Esophagus (tissue), 2 donors: ENCODE measurements at regions not wholly inside any gene's neighbourhood (a gene's known extent, or its start where the extent isn't known, plus 50 kb on each side); places are given as distances from the start of the nearest gene placed in this dataset.

ENCODE experiments used
- H3K27ac ChIP-seq, 2 donors: one replicate each; pipeline ENCODE4 v1.5.1; 2013; ENCODE audit warnings: low read depth in 2 of 2, mild to moderate bottlenecking in 2 of 2, inconsistent platforms in 1 of 2, low read length in 1 of 2, moderate library complexity in 1 of 2
- H3K27me3 ChIP-seq, 2 donors: one replicate each; pipeline ENCODE4 v1.6.1; 2013; ENCODE audit warnings: low read length in 2 of 2, control low read depth in 1 of 2, mild to moderate bottlenecking in 1 of 2; ENCODE audit not compliant: insufficient read depth in 2 of 2, control insufficient read depth in 1 of 2
- H3K36me3 ChIP-seq, 2 donors: one replicate each; pipeline ENCODE4 v1.6.1; 2013; ENCODE audit warnings: low read length in 1 of 2; ENCODE audit not compliant: control insufficient read depth in 2 of 2, insufficient read depth in 2 of 2
- H3K4me1 ChIP-seq, 2 donors: one replicate each; pipeline ENCODE4 v1.6.1; 2013; ENCODE audit warnings: low read length in 1 of 2; ENCODE audit not compliant: control insufficient read depth in 2 of 2, insufficient read depth in 2 of 2
- H3K4me3 ChIP-seq, 2 donors: one replicate each; pipeline ENCODE4 v1.5.1; 2013; ENCODE audit warnings: low read length in 2 of 2, mild to moderate bottlenecking in 2 of 2, low read depth in 1 of 2, moderate library complexity in 1 of 2
- H3K9me3 ChIP-seq, 2 donors: one replicate each; pipeline ENCODE4 v1.6.1; 2013; ENCODE audit warnings: mild to moderate bottlenecking in 2 of 2, low read depth in 1 of 2, low read length in 1 of 2, moderate library complexity in 1 of 2; ENCODE audit not compliant: control insufficient read depth in 2 of 2, insufficient read depth in 1 of 2
- WGBS, 2 donors: extraction: QIAGEN DNeasy Blood & Tissue Kit; methylation state at CpG; one replicate each; pipeline ENCODE4 v1.1.7; 2013; 5-methylcytosine and 5-hydroxymethylcytosine counted together
- donor health status: healthy with polysubstance abuse.
- donor health status: Bipolar disorder and iron deficiency.

GRCh38 chr22:48187356-48187755, 1424.9 kb downstream of the TBC1D22A start:
- no peak overlapping the region for H3K27ac ChIP-seq
- peaks cover 0 to 2% of the 10 kb centered on the region in 2 donors for H3K4me1 ChIP-seq
- H3K36me3 ChIP-seq, result no peaks in the 10 kb centered on the region
- WGBS, 2 donors, result 57 to 71% methylated on average over 8 of the region's 8 CpGs
- peaks cover 0 to 3% of the 10 kb centered on the region in 2 donors for H3K9me3 ChIP-seq
- no peaks in the 10 kb centered on the region for H3K27me3 ChIP-seq
- H3K4me3 ChIP-seq, result no peak overlapping the region

- Histone ChIP-seq H3K27ac (no peak overlapping the region), H3K36me3 (no peaks in the 10 kb centered on the region), H3K4me1 (peaks cover 0 to 2% of the 10 kb centered on the region in 2 donors), H3K4me3 (no peak overlapping the region), H3K27me3 (no peaks in the 10 kb centered on the region), H3K9me3 (peaks cover 0 to 3% of the 10 kb centered on the region in 2 donors)
- WGBS, 2 donors, result 82% methylated on average over 10 of the region's 10 CpGs
These were observed 1423.8 kb downstream of the TBC1D22A start for GRCh38 chr22:48186146-48186790.

GRCh38 chr22:48185071-48186055, 1422.9 kb downstream of the TBC1D22A start:
- Histone ChIP-seq H3K27ac (no peak overlapping the region), H3K36me3 (no peaks in the 10 kb centered on the region), H3K9me3 (peaks cover 0 to 3% of the 10 kb centered on the region in 2 donors), H3K27me3 (no peaks in the 10 kb centered on the region), H3K4me3 (no peak overlapping the region), H3K4me1 (peaks cover 0 to 2% of the 10 kb centered on the region in 2 donors)
- WGBS, 2 donors, result 75 to 78% methylated on average over 20 of the region's 20 CpGs

GRCh38 chr22:48182846-48183805, 1420.7 kb downstream of the TBC1D22A start:
- H3K4me1 ChIP-seq, result peaks cover 0 to 2% of the 10 kb centered on the region in 2 donors
- 76 to 87% methylated on average over 23 to 25 of the region's 25 CpGs for WGBS, 2 donors
- H3K36me3 ChIP-seq, result no peaks in the 10 kb centered on the region
- H3K9me3 ChIP-seq, result peaks cover 0 to under 1% of the 10 kb centered on the region in 2 donors
- H3K27ac ChIP-seq, result no peak overlapping the region
- no peaks in the 10 kb centered on the region for H3K27me3 ChIP-seq
- no peak overlapping the region for H3K4me3 ChIP-seq

- H3K4me1 ChIP-seq, result no peaks in the 10 kb centered on the region
- no peaks in the 10 kb centered on the region for H3K9me3 ChIP-seq
- no peak overlapping the region for H3K27ac ChIP-seq
- no peak overlapping the region for H3K4me3 ChIP-seq
- no peaks in the 10 kb centered on the region for H3K36me3 ChIP-seq
- WGBS, 2 donors, result 74 to 82% methylated on average over 5 of the region's 5 CpGs
- H3K27me3 ChIP-seq, result no peaks in the 10 kb centered on the region
These were observed 1419.6 kb downstream of the TBC1D22A start for GRCh38 chr22:48182031-48182430.

- WGBS, 2 donors, result 85 to 87% methylated on average over 18 of the region's 18 CpGs
- H3K36me3 ChIP-seq, result no peaks in the 10 kb centered on the region
- no peak overlapping the region for H3K27ac ChIP-seq
- no peaks in the 10 kb centered on the region for H3K27me3 ChIP-seq
- no peak overlapping the region for H3K4me3 ChIP-seq
- H3K9me3 ChIP-seq, result no peaks in the 10 kb centered on the region
- no peaks in the 10 kb centered on the region for H3K4me1 ChIP-seq
These were observed 1419.0 kb downstream of the TBC1D22A start for GRCh38 chr22:48181263-48181955.

- WGBS, 2 donors, result 75 to 81% methylated on average over 4 of the region's 4 CpGs
- Histone ChIP-seq H3K27me3 (no peaks in the 10 kb centered on the region), H3K4me3 (no peak overlapping the region), H3K27ac (no peak overlapping the region), H3K4me1 (no peaks in the 10 kb centered on the region), H3K36me3 (no peaks in the 10 kb centered on the region), H3K9me3 (no peaks in the 10 kb centered on the region)
These were observed 1418.2 kb downstream of the TBC1D22A start for GRCh38 chr22:48180631-48181030.

GRCh38 chr22:48179571-48180546, 1417.4 kb downstream of the TBC1D22A start:
- WGBS, 2 donors, result 73% methylated on average over 15 of the region's 15 CpGs

More at GRCh38 chr22:48179571-48180546, 1417.4 kb downstream of the TBC1D22A start:
- Histone ChIP-seq H3K27me3 (no peaks in the 10 kb centered on the region), H3K4me1 (no peaks in the 10 kb centered on the region), H3K9me3 (no peaks in the 10 kb centered on the region), H3K4me3 (no peak overlapping the region), H3K27ac (no peak overlapping the region), H3K36me3 (no peaks in the 10 kb centered on the region)
